Naive thymus-derived CD8-positive, alpha-beta T cell (primary cell): ENCODE measurements at regions not wholly inside any gene's neighbourhood (a gene's known extent, or its start where the extent isn't known, plus 50 kb on each side); places are given as distances from the start of the nearest gene placed in this dataset.

Experiments
- ATAC-seq, 2 donors: fragments of 150-1000 bp; cut with Tn5 transposase in 1 of 2; sonication (Bioruptor Pico), chemical (Tn5 transposase) in 1 of 2; 1 replicate in 1 of 2; 2 replicates in 1 of 2; pipeline ENCODE4 v1.10.0; 2021; ENCODE audit warnings: mild to moderate bottlenecking in 2 of 2, moderate library complexity in 2 of 2
- POLR2A ChIA-PET: fragments of 350-600 bp; sonication (Branson Sonifier 250); formaldehyde crosslinking; loops from one replicate; lab custom pipeline; 2021; ENCODE audit warnings: antibody characterized with exemption; lab: Charles Lee
- DNase-seq, 10 donors: peaks; one replicate each; pipeline versions ENCODE4 v3.0.0 to v3.0.0-alpha.2; 2020 to 2022
- H3K27ac Mint-ChIP-seq, 10 donors: one replicate each; pipeline ENCODE4 v1.8.0; 2020 to 2022; ENCODE audit warnings: mild to moderate bottlenecking in 10 of 10, mixed read lengths in 10 of 10, moderate library complexity in 4 of 10, inconsistent platforms in 1 of 10
- H3K27me3 Mint-ChIP-seq, 5 donors: one replicate each; pipeline ENCODE4 v1.8.0; 2021 to 2022; ENCODE audit warnings: mixed read lengths in 5 of 5
- H3K36me3 Mint-ChIP-seq, 3 donors: one replicate each; pipeline ENCODE4 v1.8.0; 2020 to 2022; ENCODE audit warnings: mixed read lengths in 3 of 3, mild to moderate bottlenecking in 2 of 3, inconsistent platforms in 1 of 3
- H3K4me1 Mint-ChIP-seq, 4 donors: one replicate each; pipeline ENCODE4 v1.8.0; 2021 to 2022; ENCODE audit warnings: mixed read lengths in 4 of 4
- H3K4me3 Mint-ChIP-seq, 10 donors: one replicate each; pipeline ENCODE4 v1.8.0; 2020 to 2022; ENCODE audit warnings: mild to moderate bottlenecking in 10 of 10, mixed read lengths in 10 of 10, moderate library complexity in 6 of 10, inconsistent platforms in 1 of 10
- H3K9me3 Mint-ChIP-seq, 9 donors: one replicate each; pipeline ENCODE4 v1.8.0; 2020 to 2022; ENCODE audit warnings: mixed read lengths in 9 of 9, mild to moderate bottlenecking in 3 of 9, inconsistent platforms in 1 of 9, moderate library complexity in 1 of 9

DNA sequence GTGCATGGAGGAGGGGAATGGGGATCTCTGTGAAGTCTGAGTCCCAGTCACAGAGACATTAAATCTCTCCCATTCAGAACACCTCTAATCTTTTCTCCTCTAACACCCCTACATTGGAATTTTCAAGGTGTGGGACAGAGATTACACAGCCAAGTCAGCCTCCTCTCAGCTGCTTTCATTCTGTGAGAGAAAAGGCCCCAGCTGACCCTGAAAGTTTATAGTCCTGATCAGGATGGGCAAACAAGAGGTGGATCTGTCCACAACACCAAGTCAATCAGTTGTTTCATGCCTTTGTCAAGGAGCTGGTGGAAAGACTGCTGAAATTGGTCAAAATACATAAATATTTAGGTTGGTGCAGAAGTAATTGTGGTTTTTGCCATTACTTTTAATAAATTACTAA, 218.9 kb downstream of the SEC23A start:
- Mint-ChIP-seq H3K27me3 (peaks cover 9 to 40% (median 25%) of the 10 kb centered on the region in 5 donors), H3K9me3 (no peaks in the 10 kb centered on the region), H3K4me3 (no peak overlapping the region), H3K27ac (no peak overlapping the region), H3K36me3 (no peaks in the 10 kb centered on the region), H3K4me1 (no peaks in the 10 kb centered on the region)
- ATAC-seq (no peak), DNase-seq (no peak)
- POLR2A ChIA-PET = no interaction called here

DNA sequence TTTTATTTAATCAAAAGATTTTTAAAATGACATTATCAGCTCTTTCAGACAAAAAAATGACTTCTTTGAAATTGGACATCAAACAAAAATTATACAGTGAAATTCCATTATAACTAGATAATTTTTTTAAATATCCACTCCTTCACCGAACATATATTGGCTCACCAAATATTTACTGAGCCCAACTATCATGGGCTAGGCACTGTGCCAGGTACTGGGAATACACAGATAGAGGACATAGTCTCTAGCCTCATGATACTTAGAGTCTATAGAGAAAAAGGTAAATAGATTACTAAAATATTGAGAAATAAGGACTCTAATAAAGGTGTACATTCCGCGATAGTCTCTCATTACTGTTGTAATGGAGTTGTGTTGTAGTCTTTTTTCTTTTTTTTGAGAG, 219.9 kb downstream of the SEC23A start:
- no peaks in the 10 kb centered on the region for H3K36me3 Mint-ChIP-seq
- H3K27ac Mint-ChIP-seq = no peak overlapping the region
- no peak overlapping the region for H3K4me3 Mint-ChIP-seq
- no peak for ATAC-seq
- peaks cover 5 to 40% (median 17%) of the 10 kb centered on the region in 5 donors for H3K27me3 Mint-ChIP-seq
- POLR2A ChIA-PET = no interaction called here
- no peak for DNase-seq
- H3K4me1 Mint-ChIP-seq = no peaks in the 10 kb centered on the region
- no peaks in the 10 kb centered on the region for H3K9me3 Mint-ChIP-seq

DNA sequence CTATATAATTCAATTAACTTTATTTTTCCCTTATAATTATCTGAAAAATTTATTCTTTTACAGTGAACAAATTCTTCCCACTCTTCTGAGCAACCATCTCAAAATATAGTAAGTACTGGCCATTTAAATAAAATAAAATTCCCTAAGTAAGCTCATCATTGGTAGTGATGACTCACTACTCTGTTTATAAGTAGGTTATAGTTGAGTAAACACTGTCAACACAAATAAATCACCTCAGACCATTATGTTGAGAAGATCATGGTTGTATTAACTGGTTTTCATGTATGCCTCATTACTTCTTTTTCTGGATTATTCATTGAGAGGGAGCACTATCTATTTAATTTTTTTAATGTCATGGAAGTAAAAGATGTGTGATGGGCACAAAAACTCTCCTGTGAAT, 220.5 kb downstream of the SEC23A start:
- Mint-ChIP-seq H3K9me3 (no peaks in the 10 kb centered on the region), H3K27ac (no peak overlapping the region), H3K4me1 (no peaks in the 10 kb centered on the region), H3K36me3 (no peaks in the 10 kb centered on the region), H3K4me3 (no peak overlapping the region), H3K27me3 (peaks cover 4 to 40% (median 13%) of the 10 kb centered on the region in 5 donors)
- no peak for ATAC-seq
- no peak for DNase-seq
- POLR2A ChIA-PET = no interaction called here

DNA sequence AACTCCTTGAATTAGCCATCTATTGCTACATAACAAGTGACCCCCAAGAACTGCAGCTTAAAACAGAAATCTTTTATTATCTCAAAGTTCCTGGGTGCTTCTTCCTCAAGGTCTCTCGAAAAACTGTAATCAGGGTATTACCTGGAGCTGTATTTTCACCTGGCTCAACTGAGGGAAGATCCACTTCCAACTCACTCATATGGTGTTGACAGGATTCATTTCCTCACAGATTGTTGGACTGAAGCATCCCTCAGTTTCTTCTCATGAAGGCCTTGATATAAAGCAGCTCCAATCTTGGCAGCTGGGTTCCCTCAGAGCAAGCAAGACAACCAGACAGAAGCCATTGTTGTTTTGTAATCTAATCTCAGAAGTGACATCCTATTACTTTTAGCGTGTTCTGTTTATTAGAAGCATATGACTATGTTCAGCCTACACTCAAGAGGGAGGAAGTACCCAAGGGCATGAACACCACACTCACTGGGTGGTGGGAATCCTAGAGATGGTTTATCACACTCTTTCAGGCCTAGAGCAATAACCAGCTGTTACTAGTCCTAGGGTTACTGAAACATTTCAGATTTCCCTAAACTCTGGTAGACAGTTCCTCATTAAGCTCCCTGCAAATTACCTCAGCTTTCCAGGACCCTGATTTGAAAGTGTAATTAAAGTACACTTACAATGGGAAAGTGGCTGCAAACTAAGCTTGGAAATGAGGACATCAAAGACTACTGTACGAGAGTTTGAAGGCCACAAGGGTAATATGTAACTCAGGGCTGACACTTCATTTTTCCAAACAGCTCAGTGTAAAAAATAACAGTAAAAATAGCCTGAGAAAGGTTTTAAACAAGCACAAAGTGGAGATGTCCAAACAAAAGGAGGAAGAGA, 222.2 kb downstream of the SEC23A start:
- no peak overlapping the region for H3K4me3 Mint-ChIP-seq
- H3K36me3 Mint-ChIP-seq = no peaks in the 10 kb centered on the region
- DNase-seq = no peak
- peaks cover 5 to 45% (median 18%) of the 10 kb centered on the region in 5 donors for H3K27me3 Mint-ChIP-seq
- POLR2A ChIA-PET = no interaction called here
- no peaks in the 10 kb centered on the region for H3K9me3 Mint-ChIP-seq
- no peak overlapping the region for H3K27ac Mint-ChIP-seq
- ATAC-seq = no peak
- H3K4me1 Mint-ChIP-seq = no peaks in the 10 kb centered on the region

DNA sequence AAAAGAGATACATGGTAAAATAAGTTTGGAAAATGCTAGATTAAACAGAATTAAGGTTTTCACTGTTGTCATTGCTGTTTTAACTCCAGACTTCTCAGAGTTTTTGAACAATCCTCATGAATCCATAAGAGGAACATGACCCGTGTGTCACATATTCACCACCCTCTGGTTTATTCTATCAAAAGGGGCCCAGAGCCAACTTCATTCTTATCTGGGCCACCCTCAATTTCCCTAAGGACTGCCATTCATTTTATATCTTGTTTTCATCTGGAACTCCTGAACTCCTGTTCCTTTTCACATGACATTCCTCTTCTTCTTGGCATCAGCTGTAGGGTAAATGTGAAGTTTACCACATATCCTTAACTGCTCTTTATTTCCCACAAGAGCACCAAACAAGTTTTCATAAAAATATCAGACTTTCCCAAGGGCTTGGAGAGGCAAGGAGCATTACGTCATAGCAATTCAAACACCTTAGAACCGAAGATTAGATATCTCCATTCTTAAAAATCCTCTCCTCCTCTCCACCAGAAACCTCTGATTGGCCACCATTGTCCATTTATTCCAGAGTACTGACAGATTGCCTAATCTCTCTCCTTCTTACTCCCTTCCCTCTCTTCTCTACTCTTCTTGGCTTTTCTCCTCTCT, 225.2 kb downstream of the SEC23A start:
- ATAC-seq (no peak), DNase-seq (no peak)
- Mint-ChIP-seq H3K4me3 (no peak overlapping the region), H3K27ac (no peak overlapping the region), H3K27me3 (peaks cover 6 to 45% (median 19%) of the 10 kb centered on the region in 5 donors), H3K4me1 (no peaks in the 10 kb centered on the region), H3K9me3 (no peaks in the 10 kb centered on the region), H3K36me3 (no peaks in the 10 kb centered on the region)
- POLR2A ChIA-PET = no interaction called here

DNA sequence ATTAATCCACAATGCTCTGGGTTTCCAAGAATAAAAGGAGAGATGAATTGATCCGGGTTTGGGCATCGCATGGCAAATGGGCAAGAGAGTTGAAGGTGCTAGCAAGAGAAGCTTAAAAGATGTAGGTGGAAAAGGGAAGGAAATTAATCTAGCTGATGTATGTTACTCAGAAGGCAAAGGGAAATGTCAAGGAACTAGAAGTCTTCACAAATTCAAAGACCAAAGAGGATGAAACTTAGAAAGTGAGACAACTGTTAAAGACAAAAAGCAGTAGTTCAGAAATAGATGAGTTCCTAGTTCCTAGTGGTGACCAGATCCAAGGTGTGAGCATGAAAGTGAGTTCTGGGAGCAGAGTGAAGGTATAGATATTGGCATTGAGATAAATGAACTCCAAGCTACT, 228.3 kb downstream of the SEC23A start:
- ATAC-seq (no peak), DNase-seq (no peak)
- Mint-ChIP-seq H3K27me3 (peaks cover 5 to 30% (median 11%) of the 10 kb centered on the region in 5 donors), H3K4me1 (no peaks in the 10 kb centered on the region), H3K36me3 (no peaks in the 10 kb centered on the region), H3K27ac (no peak overlapping the region), H3K4me3 (no peak overlapping the region), H3K9me3 (no peaks in the 10 kb centered on the region)
- POLR2A ChIA-PET = no interaction called here

DNA sequence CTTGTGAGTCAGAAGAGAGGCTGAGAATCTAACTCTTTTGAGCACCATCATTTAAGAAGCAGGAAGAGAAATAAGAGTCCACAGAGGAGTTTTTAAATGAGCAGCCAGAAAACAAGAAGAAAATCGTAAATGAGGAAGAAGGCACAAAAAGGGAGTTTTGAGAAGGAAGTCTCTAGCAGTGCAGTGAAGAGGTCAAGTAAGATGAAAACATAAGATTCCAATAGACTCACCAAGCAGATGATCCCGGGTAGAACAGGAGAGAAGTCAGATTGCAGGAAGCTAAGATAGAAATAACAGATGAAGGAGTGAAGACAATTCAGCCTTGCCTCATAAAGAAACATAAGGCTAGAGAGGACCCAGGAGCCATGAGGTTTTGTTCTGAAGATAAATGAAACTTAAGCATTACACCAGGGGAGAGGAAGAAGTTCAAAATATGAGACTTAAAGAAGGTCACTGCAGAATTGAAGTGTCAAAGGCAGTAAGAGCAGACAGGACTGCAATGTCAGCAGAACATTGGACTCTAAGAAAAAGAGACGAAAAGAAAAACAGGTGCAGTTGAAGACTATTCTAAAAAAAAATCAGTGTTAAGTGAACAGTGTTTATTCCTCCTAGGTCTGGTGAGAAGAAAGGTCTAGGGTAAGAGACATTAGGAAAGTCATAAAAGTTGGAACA, 229.0 kb downstream of the SEC23A start:
- Mint-ChIP-seq H3K4me3 (no peak overlapping the region), H3K4me1 (no peaks in the 10 kb centered on the region), H3K9me3 (no peaks in the 10 kb centered on the region), H3K36me3 (no peaks in the 10 kb centered on the region), H3K27me3 (peaks cover 3 to 29% (median 10%) of the 10 kb centered on the region in 5 donors), H3K27ac (no peak overlapping the region)
- POLR2A ChIA-PET = no interaction called here
- DNase-seq (no peak), ATAC-seq (no peak)

DNA sequence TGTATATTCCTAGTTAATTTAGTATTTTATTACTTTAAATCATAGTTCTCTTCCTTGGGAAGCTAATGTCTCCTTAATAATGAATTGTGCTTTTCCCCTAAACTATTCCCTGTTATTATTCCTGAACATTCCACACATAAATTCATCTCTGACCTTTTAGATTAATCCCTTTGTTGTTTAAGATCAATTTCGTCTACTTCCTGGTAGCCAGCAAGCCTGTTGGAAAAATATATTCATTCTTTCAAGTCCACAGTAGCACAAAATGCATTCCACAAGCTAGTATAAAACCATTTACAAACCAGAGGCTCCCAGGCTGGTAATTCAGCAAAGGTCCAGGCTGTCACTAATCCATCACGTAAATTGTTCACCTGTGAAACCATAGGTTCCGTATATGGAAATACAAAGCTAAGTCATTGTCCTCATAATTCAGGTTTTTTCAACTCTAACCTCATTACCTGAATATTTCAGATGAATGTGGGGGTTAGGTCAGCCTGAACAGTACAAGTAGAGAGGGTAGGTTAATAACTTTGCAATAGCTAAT, 232.7 kb downstream of the SEC23A start:
- Mint-ChIP-seq H3K27ac (no peak overlapping the region), H3K4me1 (no peaks in the 10 kb centered on the region), H3K4me3 (no peak overlapping the region), H3K36me3 (no peaks in the 10 kb centered on the region), H3K27me3 (peaks cover 0 to 17% (median 5%) of the 10 kb centered on the region in 5 donors), H3K9me3 (no peaks in the 10 kb centered on the region)
- POLR2A ChIA-PET = no interaction called here
- ATAC-seq (no peak), DNase-seq (no peak)

DNA sequence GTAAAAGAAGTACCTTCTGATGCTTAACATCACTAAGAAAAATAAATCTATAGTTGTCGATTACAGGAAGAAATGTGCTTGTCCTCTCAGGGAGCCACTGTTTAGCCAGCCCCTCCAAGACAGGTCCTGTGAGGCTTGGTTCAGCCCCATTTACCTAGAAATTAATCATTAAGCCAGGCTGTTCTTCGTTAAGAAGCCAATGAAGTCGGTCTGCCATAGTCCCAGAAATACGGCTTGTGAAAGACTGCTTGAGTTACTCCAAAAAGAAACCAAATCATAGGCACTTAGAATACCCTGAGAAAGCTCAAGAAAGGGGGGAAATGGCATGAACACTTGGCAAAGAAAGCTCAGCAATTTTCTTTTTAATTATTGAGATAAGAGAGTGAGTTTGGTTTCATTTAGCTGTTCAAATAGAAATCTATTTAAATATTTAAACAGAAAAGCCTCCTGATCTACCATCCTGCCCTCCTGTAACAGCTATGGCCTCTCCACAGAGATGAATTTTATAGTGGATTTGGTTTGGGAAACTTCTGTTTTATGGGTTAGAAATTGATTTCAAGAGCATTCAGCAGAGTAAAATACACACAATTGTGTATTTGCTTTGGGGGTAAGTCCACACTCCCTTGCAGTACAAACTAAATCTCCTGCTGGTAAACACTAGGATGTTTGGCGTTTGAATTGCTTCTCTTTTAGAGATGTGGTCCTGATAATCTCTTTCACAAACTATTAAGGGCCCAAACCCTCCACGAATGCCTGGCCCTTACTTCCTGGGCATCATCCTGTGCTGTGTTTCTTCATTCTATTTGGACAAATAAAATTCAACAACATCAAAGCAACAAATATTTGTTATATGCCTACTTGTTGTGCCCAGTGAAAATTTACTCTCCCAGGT, 234.4 kb downstream of the SEC23A start:
- Mint-ChIP-seq H3K27ac (no peak overlapping the region), H3K9me3 (peaks cover 0 to 8% (median 1%) of the 10 kb centered on the region in 9 donors), H3K27me3 (peaks cover 1 to 34% (median 11%) of the 10 kb centered on the region in 5 donors), H3K36me3 (peaks cover 0 to 3% (median 0%) of the 10 kb centered on the region in 3 donors), H3K4me3 (no peak overlapping the region), H3K4me1 (no peaks in the 10 kb centered on the region)
- DNase-seq (no peak), ATAC-seq (no peak)
- POLR2A ChIA-PET = no interaction called here

DNA sequence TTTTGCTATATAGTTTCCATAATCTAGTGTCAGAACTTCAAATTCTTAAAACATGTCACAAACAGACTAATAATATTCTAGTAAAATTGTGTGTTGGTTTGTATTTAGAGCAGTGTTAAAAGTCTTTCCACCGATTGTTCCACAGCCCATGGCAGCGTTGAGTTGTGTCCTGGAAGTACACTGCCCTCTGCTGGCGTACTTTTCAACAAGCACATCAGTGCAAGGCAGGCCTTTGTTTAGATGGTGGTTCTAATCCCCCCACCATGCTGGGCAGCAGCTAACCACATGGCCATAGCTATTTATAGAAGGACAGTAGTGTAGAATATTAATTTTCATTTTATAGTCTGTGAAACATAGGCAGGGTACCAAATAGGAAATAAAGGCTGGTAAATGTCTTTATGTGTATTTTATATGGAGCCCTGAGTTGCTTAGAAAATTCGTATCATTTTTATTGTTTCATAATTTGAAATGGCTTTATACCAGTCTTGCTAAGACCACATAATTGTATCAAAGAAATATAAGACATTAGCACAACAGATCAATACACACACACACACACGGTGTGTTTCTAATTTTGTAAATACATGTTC, 235.4 kb downstream of the SEC23A start:
- peaks cover 0 to 8% (median 1%) of the 10 kb centered on the region in 9 donors for H3K9me3 Mint-ChIP-seq
- no peak overlapping the region for H3K27ac Mint-ChIP-seq
- H3K36me3 Mint-ChIP-seq = peaks cover 0 to 3% (median 0%) of the 10 kb centered on the region in 3 donors
- H3K4me3 Mint-ChIP-seq = no peak overlapping the region
- POLR2A ChIA-PET = no interaction called here
- no peaks in the 10 kb centered on the region for H3K4me1 Mint-ChIP-seq
- DNase-seq = peak in 9 of 10 donors; percentile 16 to 75 (median 43)
- peaks cover 1 to 36% (median 12%) of the 10 kb centered on the region in 5 donors for H3K27me3 Mint-ChIP-seq
- ATAC-seq = peak; percentile 59 to 63

DNA sequence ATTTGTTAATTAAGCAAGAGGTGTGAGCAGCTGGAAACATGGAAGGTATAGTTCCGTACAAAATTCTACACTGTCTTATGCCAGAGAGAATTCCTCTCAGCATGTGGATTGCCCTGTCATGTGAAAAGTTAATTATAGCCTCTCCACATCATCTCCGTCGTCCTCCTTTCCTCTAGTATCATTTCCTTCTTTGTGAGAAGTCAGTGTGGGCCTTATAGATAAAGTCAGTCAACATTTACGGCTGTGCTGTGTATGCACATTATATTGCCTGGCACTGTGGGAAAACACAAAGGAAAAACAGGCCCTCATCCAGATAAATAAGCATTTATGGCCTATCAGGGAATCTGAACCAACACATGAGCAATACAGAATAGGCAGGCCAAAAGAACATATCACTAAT, 236.6 kb downstream of the SEC23A start:
- ATAC-seq = no peak
- POLR2A ChIA-PET = no interaction called here
- Mint-ChIP-seq H3K36me3 (peaks cover 0 to 3% (median 0%) of the 10 kb centered on the region in 3 donors), H3K27ac (no peak overlapping the region), H3K4me3 (no peak overlapping the region), H3K9me3 (peaks cover 0 to 9% (median 1%) of the 10 kb centered on the region in 9 donors), H3K4me1 (no peaks in the 10 kb centered on the region), H3K27me3 (peaks cover 1 to 48% (median 16%) of the 10 kb centered on the region in 5 donors)
- no peak for DNase-seq

DNA sequence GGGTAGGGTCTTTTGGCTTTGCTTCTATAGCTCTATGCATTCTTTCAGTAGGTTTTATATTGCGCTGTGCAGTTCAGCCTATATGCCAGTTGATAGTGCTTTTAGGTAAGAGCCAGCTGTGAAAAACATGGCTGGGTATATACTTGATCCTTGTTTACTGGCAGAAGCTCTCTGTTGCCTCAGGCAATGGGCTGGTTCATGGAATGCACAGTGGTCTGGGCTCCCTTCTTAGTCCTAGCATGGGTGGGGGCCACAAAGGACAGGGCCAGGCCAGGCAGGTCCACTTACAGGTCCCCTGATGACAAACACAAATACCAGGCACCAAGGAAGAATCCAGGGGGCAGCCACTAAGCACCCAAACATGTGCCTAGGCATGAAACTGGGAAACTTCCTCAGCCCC, 240.7 kb downstream of the SEC23A start:
- Mint-ChIP-seq H3K9me3 (peaks cover 0 to 11% (median 1%) of the 10 kb centered on the region in 9 donors), H3K36me3 (peaks cover 0 to 3% (median 0%) of the 10 kb centered on the region in 3 donors), H3K4me3 (no peak overlapping the region), H3K27ac (no peak overlapping the region), H3K27me3 (peaks cover 1 to 53% (median 14%) of the 10 kb centered on the region in 5 donors), H3K4me1 (no peaks in the 10 kb centered on the region)
- ATAC-seq (no peak), DNase-seq (no peak)
- POLR2A ChIA-PET = no interaction called here
